PC-9 (cell line): ENCODE measurements at regions not wholly inside any gene's neighbourhood (a gene's known extent, or its start where the extent isn't known, plus 50 kb on each side); places are given as distances from the start of the nearest gene placed in this dataset.

ENCODE experiments used
- BruUV-seq: library from RNA; stranded (reverse); fragments of 400-500 nt; replicated peaks from 2 replicates; lab custom pipeline; 2021; lab: Mats Ljungman, UMichigan
- CTCF ChIA-PET: fragments of 300-600 bp; sonication (Branson Sonifier 250); formaldehyde crosslinking; loops from one replicate; lab custom pipeline; 2022; ENCODE audit warnings: antibody characterized with exemption; lab: Charles Lee
- POLR2A ChIA-PET: fragments of 300-600 bp; sonication (Branson Sonifier 250); formaldehyde crosslinking; loops from one replicate; lab custom pipeline; 2022; ENCODE audit warnings: antibody characterized with exemption; ENCODE audit not compliant: unreplicated experiment; lab: Charles Lee
- DNase-seq, 2 experiments: peaks; one replicate each; pipeline versions ENCODE4 v3.0.0 to v3.0.0-alpha.2; 2015 to 2022; ENCODE audit warnings: mixed read lengths in 1 of 2
- H2AFZ ChIP-seq: fragments of 200-600 bp; sonication (generic); 2 replicates; pipeline ENCODE4 v1.8.1; 2017; ENCODE audit warnings: antibody characterized with exemption
- H3F3A ChIP-seq: fragments of 200-600 bp; sonication (generic); 2 replicates; pipeline ENCODE4 v1.8.1; 2017; ENCODE audit warnings: antibody characterized with exemption, mild to moderate bottlenecking, low read depth; ENCODE audit not compliant: insufficient read depth
- H3K27ac ChIP-seq: fragments of 200-600 bp; sonication (generic); 2 replicates; pipeline ENCODE4 v1.6.1; 2016; ENCODE audit warnings: mixed run types
- H3K27me3 ChIP-seq: fragments of 200-600 bp; sonication (generic); 2 replicates; pipeline ENCODE4 v1.6.1; 2016; ENCODE audit warnings: low read depth, mixed run types; ENCODE audit not compliant: insufficient read depth
- H3K36me3 ChIP-seq: fragments of 200-600 bp; sonication (generic); 2 replicates; pipeline ENCODE4 v1.6.1; 2016; ENCODE audit warnings: low read depth, mixed run types
- H3K4me1 ChIP-seq: fragments of 200-600 bp; sonication (generic); replicated peaks from 2 replicates; pipeline ENCODE4 v1.6.1; 2016; ENCODE audit warnings: mixed run types; ENCODE audit not compliant: insufficient read depth
- H3K4me2 ChIP-seq: fragments of 200-600 bp; sonication (generic); 2 replicates; pipeline ENCODE4 v1.6.1; 2017; ENCODE audit warnings: mixed run types
- H3K4me3 ChIP-seq: fragments of 200-600 bp; sonication (generic); 2 replicates; pipeline ENCODE4 v1.6.1; 2016; ENCODE audit warnings: mixed run types
- H3K79me2 ChIP-seq: fragments of 200-600 bp; sonication (generic); 2 replicates; pipeline ENCODE4 v1.6.1; 2017; ENCODE audit warnings: low read depth, mixed run types
- H3K9me2 ChIP-seq: fragments of 200-600 bp; sonication (generic); 2 replicates; pipeline ENCODE4 v1.8.1; 2017; ENCODE audit warnings: mild to moderate bottlenecking; ENCODE audit not compliant: insufficient read depth
- H3K9me3 ChIP-seq: fragments of 200-600 bp; sonication (generic); 2 replicates; pipeline ENCODE4 v1.8.1; 2016; ENCODE audit warnings: low read depth; ENCODE audit not compliant: insufficient read depth
- H4K20me1 ChIP-seq: fragments of 200-600 bp; sonication (generic); 2 replicates; pipeline ENCODE4 v1.8.1; 2017; ENCODE audit not compliant: insufficient read depth
- EZH2 ChIP-seq: fragments of 200-600 bp; sonication (generic); IDR thresholded peaks from 2 replicates; pipeline ENCODE4 v1.8.0; 2017; ENCODE audit warnings: antibody characterized with exemption, low read depth
- intact Hi-C: fragments of 100-400 bp; cut with micrococcal nuclease; formaldehyde crosslinking; loops from one replicate; pipeline ENCODE4 v1.10.0; 2022; ENCODE audit not compliant: unreplicated experiment
- TF ChIP-seq, protein P1 (sequence below): fragments of 200-600 bp; sonication (generic); conservative IDR thresholded peaks from 2 replicates; pipeline ENCODE4 v1.6.1; 2017; ENCODE audit warnings: mixed run types, antibody characterized with exemption, mild to moderate bottlenecking, moderate library complexity

DNA sequence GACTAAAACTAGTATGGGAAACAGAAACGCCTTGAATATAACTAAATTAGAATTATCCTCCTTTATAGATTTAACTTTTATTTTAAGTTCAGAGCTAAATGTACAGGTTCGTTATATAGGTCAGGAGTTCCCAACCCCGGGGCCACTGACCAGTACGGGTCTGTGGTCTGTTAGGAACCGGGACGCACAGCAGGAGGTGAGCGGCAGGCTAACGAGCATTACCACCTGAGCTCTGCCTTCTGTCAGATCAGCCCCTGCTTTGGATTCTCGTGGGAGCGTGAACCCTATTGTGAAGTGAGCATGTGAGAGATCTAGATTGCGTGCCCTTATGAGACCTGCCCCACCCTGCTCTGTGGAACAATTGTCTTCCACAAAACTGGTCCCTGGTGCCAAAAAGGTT is 51.0 kb downstream of the FAT4 start:
- Histone ChIP-seq H3K4me1 (no peaks in the 10 kb centered on the region), H3K79me2 (no peaks in the 10 kb centered on the region), H3K27me3 (no peaks in the 10 kb centered on the region), H2AFZ (no peak overlapping the region), H3K4me2 (no peak overlapping the region), H3K9me2 (no peaks in the 10 kb centered on the region), H3K27ac (no peak overlapping the region), H3F3A (no peaks in the 10 kb centered on the region), H3K9me3 (no peaks in the 10 kb centered on the region), H3K36me3 (no peaks in the 10 kb centered on the region), H3K4me3 (no peak overlapping the region), H4K20me1 (no peaks in the 10 kb centered on the region)
- no peak for DNase-seq
- CTCF ChIA-PET = no interaction called here
- POLR2A ChIA-PET = interaction anchor here (0.5 kb wide), 1 partner anchor 17 kb away, joined by 3 read pairs; no protein-coding TSS in a partner anchor
- TF ChIP-seq EZH2 = no peak
- TF ChIP-seq, protein P1, sequence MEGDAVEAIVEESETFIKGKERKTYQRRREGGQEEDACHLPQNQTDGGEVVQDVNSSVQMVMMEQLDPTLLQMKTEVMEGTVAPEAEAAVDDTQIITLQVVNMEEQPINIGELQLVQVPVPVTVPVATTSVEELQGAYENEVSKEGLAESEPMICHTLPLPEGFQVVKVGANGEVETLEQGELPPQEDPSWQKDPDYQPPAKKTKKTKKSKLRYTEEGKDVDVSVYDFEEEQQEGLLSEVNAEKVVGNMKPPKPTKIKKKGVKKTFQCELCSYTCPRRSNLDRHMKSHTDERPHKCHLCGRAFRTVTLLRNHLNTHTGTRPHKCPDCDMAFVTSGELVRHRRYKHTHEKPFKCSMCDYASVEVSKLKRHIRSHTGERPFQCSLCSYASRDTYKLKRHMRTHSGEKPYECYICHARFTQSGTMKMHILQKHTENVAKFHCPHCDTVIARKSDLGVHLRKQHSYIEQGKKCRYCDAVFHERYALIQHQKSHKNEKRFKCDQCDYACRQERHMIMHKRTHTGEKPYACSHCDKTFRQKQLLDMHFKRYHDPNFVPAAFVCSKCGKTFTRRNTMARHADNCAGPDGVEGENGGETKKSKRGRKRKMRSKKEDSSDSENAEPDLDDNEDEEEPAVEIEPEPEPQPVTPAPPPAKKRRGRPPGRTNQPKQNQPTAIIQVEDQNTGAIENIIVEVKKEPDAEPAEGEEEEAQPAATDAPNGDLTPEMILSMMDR = no peak
- intact Hi-C loops = no loop called here
- BruUV-seq = no TSS peak

DNA sequence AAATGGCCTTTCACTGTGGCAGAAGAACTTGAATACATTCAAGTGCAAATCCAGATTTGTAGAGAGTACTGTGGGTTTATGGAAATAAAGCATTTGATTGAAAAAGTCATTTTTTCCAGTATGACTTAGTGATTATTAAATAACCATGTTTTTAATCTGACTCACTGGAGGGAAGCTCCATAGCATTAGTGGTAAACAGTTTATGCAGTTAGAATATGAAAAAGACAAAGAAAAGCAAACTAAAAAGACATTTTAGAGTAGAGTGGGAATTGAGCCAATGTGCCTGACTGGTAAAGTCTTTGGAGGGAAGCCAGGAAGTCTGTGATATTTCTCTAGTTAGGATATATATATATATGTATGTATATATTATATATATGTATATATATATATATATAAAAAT is 53.4 kb downstream of the FAT4 start:
- Histone ChIP-seq H3K9me2 (no peaks in the 10 kb centered on the region), H3K4me1 (no peaks in the 10 kb centered on the region), H3K27me3 (no peaks in the 10 kb centered on the region), H4K20me1 (no peaks in the 10 kb centered on the region), H3K4me3 (no peak overlapping the region), H3K4me2 (no peak overlapping the region), H3K36me3 (no peaks in the 10 kb centered on the region), H3F3A (no peaks in the 10 kb centered on the region), H3K27ac (no peak overlapping the region), H2AFZ (no peak overlapping the region), H3K79me2 (no peaks in the 10 kb centered on the region), H3K9me3 (no peaks in the 10 kb centered on the region)
- POLR2A ChIA-PET = no interaction called here
- CTCF ChIA-PET = no interaction called here
- intact Hi-C loops = no loop called here
- TF ChIP-seq EZH2 = no peak
- TF ChIP-seq, protein P1 = no peak
- DNase-seq = no peak
- BruUV-seq = no TSS peak

DNA sequence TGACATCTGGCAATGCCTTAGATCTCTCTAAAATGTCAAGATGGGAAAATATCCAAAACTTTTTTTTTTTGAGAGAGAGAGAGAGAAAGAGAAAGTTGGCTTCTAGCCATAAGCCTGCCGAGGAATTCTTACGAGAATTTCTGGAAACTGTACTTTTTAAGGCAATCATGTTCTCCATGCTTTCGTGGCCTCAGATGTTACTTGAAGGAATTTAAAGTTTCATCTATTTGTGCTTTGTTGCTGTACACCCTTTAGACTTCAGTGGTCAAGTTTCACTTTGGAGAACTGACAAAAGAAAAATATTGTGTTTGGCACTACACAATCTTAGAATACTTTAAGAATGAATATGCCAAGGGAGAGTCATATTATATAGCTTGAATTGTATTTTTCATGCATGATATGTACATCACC is 53.9 kb downstream of the FAT4 start:
- H3K9me3 ChIP-seq = no peaks in the 10 kb centered on the region
- H3K79me2 ChIP-seq = no peaks in the 10 kb centered on the region
- H3F3A ChIP-seq = no peaks in the 10 kb centered on the region
- no peak overlapping the region for H3K27ac ChIP-seq
- no peak overlapping the region for H2AFZ ChIP-seq
- no TSS peak for BruUV-seq
- intact Hi-C loops = no loop called here
- H3K4me1 ChIP-seq = no peaks in the 10 kb centered on the region
- ChIA-PET POLR2A (interaction anchor here (0.6 kb wide), 1 partner anchor 18 kb away, joined by 4 read pairs; no protein-coding TSS in a partner anchor), CTCF (no interaction called here)
- no peak overlapping the region for H3K4me2 ChIP-seq
- no peaks in the 10 kb centered on the region for H4K20me1 ChIP-seq
- no peak overlapping the region for H3K4me3 ChIP-seq
- no peaks in the 10 kb centered on the region for H3K9me2 ChIP-seq
- TF ChIP-seq, protein P1 = no peak
- H3K27me3 ChIP-seq = no peaks in the 10 kb centered on the region
- no peak for DNase-seq
- no peaks in the 10 kb centered on the region for H3K36me3 ChIP-seq
